Mucosa of rectum (tissue), 2 donors: ENCODE measurements at regions not wholly inside any gene's neighbourhood (a gene's known extent, or its start where the extent isn't known, plus 50 kb on each side); places are given as distances from the start of the nearest gene placed in this dataset.
A peak's percentile ranks its signal among the peaks of the same experiment; 100 is the strongest.

Source experiments
- H3K27ac ChIP-seq, 2 donors: one replicate each; pipeline ENCODE4 v1.7.0; 2013; ENCODE audit warnings: inconsistent platforms in 2 of 2, low read depth in 2 of 2, low read length in 2 of 2
- H3K27me3 ChIP-seq, 2 donors: one replicate each; pipeline ENCODE4 v1.7.0; 2013; ENCODE audit warnings: low read length in 2 of 2; ENCODE audit not compliant: control insufficient read depth in 2 of 2, insufficient read depth in 2 of 2
- H3K36me3 ChIP-seq, 2 donors: one replicate each; pipeline ENCODE4 v1.7.0; 2013; ENCODE audit warnings: low read length in 2 of 2; ENCODE audit not compliant: control insufficient read depth in 2 of 2, insufficient read depth in 2 of 2
- H3K4me1 ChIP-seq, 2 donors: one replicate each; pipeline ENCODE4 v1.7.0; 2013; ENCODE audit warnings: low read length in 2 of 2, mild to moderate bottlenecking in 1 of 2; ENCODE audit not compliant: control insufficient read depth in 2 of 2, insufficient read depth in 2 of 2
- H3K4me3 ChIP-seq, 2 donors: one replicate each; pipeline ENCODE4 v1.7.0; 2013; ENCODE audit warnings: low read length in 2 of 2
- H3K9ac ChIP-seq, 2 donors: one replicate each; pipeline ENCODE4 v1.7.0; 2013; ENCODE audit warnings: low read length in 2 of 2, low read depth in 1 of 2, mild to moderate bottlenecking in 1 of 2
- H3K9me3 ChIP-seq, 2 donors: one replicate each; pipeline ENCODE4 v1.7.0; 2013; ENCODE audit warnings: low read length in 2 of 2; ENCODE audit not compliant: control insufficient read depth in 2 of 2
- donor health status: healthy.
- donor health status: Normal muscosa, but diverticular disease.

DNA sequence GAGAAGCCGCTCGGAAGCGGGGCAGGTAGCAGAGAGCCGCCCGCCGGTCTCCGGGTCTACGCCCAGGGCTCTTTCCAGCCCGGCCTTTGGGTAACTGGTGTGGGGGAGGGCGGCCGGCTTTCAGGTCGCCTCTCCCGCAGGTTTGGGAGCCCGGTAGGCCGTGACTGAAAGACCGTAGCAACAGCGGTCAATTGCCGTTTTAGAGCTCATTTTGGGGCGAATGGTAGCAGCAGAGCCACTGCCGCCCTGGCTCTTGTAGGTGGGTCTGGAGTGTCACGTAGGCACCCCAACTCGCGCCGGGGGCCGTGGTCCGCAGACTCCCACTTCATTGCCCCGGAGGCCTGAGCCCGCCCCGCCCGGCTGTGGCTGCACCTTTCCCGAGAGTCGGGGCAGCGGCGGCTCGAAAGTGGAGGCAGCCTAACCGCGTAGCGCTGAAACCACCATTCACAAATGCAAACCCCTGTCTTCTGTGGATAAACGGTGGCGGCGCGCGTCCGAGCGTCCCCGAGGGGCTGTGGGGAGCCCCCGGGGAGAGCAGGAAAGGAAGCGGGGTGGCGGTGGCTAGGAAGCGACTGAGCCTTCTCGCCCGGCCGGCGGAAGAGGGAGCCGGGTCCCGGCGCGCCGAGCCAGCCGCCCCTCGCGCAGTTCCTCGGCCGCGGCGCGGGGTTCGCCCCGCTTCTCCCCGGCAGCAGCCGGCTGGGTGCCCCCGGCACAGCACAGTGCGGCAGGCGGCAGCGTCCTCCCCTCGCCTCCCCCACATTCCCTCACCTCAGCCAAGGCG is 2185.1 kb upstream of the TENM3 start:
- Histone ChIP-seq H3K9me3 (no peaks in the 10 kb centered on the region), H3K27ac (no peak overlapping the region), H3K27me3 (peaks cover 7 to 10% of the 10 kb centered on the region in 2 donors), H3K4me3 (peak overlapping the region; percentile 61 to 84), H3K4me1 (peaks cover 0 to 4% of the 10 kb centered on the region in 2 donors), H3K9ac (peak overlapping the region in 1 of 2 donors; percentile 48), H3K36me3 (no peaks in the 10 kb centered on the region)

- Histone ChIP-seq H3K27ac (no peak overlapping the region), H3K9me3 (no peaks in the 10 kb centered on the region), H3K27me3 (peaks cover 7 to 10% of the 10 kb centered on the region in 2 donors), H3K36me3 (no peaks in the 10 kb centered on the region), H3K9ac (no peak overlapping the region), H3K4me1 (peaks cover 0 to 4% of the 10 kb centered on the region in 2 donors), H3K4me3 (peak overlapping the region; percentile 63 to 84)
Measured at GRCh38 chr4:180058691-180059215, 2184.4 kb upstream of the TENM3 start.

- Histone ChIP-seq H3K9ac (no peak overlapping the region), H3K27ac (no peak overlapping the region), H3K9me3 (no peaks in the 10 kb centered on the region), H3K36me3 (no peaks in the 10 kb centered on the region), H3K4me1 (peaks cover 0 to 4% of the 10 kb centered on the region in 2 donors), H3K27me3 (peaks cover 7 to 10% of the 10 kb centered on the region in 2 donors), H3K4me3 (peak overlapping the region; percentile 63 to 84)
Measured at GRCh38 chr4:180059216-180059881, 2183.9 kb upstream of the TENM3 start.

DNA sequence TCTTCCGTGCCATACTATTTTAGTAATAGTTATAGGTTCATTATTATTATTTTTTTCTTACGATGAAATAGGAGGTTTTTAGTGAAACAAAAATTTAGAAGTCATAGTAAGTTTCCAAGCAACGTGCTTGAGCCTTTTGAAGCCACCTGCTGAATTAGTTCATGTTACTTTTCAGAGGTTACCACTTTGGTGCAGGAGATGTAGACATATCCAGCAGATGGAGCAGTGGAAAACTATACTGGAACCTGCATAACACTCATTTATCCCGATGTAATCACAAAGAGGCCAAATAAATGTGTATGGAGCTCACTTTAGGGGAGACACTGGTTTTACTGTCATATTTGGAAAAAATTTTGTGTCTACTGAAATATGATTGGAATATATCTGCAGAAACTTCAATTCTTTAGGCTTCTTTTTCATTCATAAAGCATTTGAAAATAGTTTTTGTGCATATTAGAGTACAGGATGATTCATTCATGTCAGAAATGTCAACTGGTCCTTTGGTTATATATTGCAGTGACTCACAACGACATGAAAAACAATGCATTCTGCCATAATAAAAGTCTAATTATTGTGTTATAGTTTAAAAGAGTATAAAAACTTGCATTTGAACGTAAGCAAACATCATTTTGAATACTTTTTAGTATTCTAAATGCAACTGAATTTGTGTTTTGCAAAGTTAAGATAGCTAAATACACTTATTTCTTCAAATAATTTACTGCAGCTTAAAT is 2182.9 kb upstream of the TENM3 start:
- Histone ChIP-seq H3K9me3 (no peaks in the 10 kb centered on the region), H3K27me3 (peaks cover 7 to 10% of the 10 kb centered on the region in 2 donors), H3K4me1 (peaks cover 0 to 4% of the 10 kb centered on the region in 2 donors), H3K27ac (no peak overlapping the region), H3K9ac (no peak overlapping the region), H3K4me3 (peak overlapping the region in 1 of 2 donors; percentile 63), H3K36me3 (no peaks in the 10 kb centered on the region)

DNA sequence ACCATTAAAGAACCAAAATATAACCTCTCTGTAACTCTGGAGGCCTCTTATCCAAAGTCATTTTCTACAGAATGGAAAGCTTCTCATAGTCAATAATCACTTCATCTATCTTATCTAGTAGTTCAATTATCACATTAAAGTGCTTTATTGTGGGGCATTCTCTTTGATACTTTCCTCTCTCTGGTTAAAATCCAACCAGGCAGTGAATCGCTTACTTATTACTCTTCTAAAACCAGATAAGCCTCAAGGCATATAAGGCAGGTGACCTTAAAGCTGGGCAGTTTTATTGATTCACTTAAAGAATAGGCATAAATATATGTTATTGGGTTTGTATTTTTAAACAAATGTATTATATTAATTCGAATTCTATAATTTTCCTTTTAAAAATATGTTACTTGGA is 2162.1 kb upstream of the TENM3 start:
- Histone ChIP-seq H3K27ac (no peak overlapping the region), H3K4me1 (no peaks in the 10 kb centered on the region), H3K4me3 (no peak overlapping the region), H3K27me3 (no peaks in the 10 kb centered on the region), H3K36me3 (no peaks in the 10 kb centered on the region), H3K9ac (no peak overlapping the region), H3K9me3 (no peaks in the 10 kb centered on the region)

- Histone ChIP-seq H3K27ac (no peak overlapping the region), H3K9ac (no peak overlapping the region), H3K27me3 (no peaks in the 10 kb centered on the region), H3K4me1 (no peaks in the 10 kb centered on the region), H3K36me3 (no peaks in the 10 kb centered on the region), H3K4me3 (no peak overlapping the region), H3K9me3 (no peaks in the 10 kb centered on the region)
Measured at GRCh38 chr4:180084561-180084960, 2158.6 kb upstream of the TENM3 start.

- Histone ChIP-seq H3K4me3 (no peak overlapping the region), H3K27me3 (no peaks in the 10 kb centered on the region), H3K27ac (no peak overlapping the region), H3K9ac (no peak overlapping the region), H3K4me1 (no peaks in the 10 kb centered on the region), H3K36me3 (no peaks in the 10 kb centered on the region), H3K9me3 (no peaks in the 10 kb centered on the region)
Measured at GRCh38 chr4:180086480-180087190, 2156.6 kb upstream of the TENM3 start.

- Histone ChIP-seq H3K27me3 (no peaks in the 10 kb centered on the region), H3K36me3 (no peaks in the 10 kb centered on the region), H3K4me3 (no peak overlapping the region), H3K4me1 (no peaks in the 10 kb centered on the region), H3K9ac (no peak overlapping the region), H3K9me3 (no peaks in the 10 kb centered on the region), H3K27ac (no peak overlapping the region)
Measured at GRCh38 chr4:180098586-180098985, 2144.6 kb upstream of the TENM3 start.

DNA sequence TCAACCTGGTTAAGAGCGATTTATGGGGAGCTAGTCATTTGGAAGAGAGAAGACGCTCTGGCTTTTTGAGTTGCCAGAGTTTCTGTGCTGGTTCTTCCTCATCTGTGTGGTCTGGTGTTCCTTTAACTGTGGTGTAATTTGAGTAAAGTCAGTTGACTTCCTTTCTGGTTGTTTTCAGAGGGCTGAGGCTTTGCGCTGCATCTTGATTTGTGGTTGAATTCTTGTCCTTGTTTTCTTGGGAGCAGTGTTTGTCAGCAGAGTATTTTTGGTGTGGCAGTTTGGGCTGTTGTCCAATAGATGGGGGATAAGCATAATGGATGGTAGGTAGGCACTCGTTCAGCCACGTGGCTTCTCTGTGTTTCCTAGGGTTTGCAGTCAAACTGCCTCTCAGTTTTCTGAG is 2143.2 kb upstream of the TENM3 start:
- no peak overlapping the region for H3K9ac ChIP-seq
- H3K36me3 ChIP-seq: no peaks in the 10 kb centered on the region
- no peak overlapping the region for H3K27ac ChIP-seq
- no peak overlapping the region for H3K4me3 ChIP-seq
- H3K4me1 ChIP-seq: no peaks in the 10 kb centered on the region
- no peaks in the 10 kb centered on the region for H3K9me3 ChIP-seq
- no peaks in the 10 kb centered on the region for H3K27me3 ChIP-seq
